T-helper 2 cell (primary cell): ENCODE measurements at regions not wholly inside any gene's neighbourhood (a gene's known extent, or its start where the extent isn't known, plus 50 kb on each side); places are given as distances from the start of the nearest gene placed in this dataset.
"Not testable (repeated sequence)": the region's sequence is repeated elsewhere in the genome, so short reads cannot be mapped to it uniquely, and the experiment has no call there.

Experiments
- DNase-seq, 5 experiments: peaks; one replicate each; pipeline versions ENCODE4 v3.0.0 to v3.0.0-alpha.2; 2012 to 2022

DNA sequence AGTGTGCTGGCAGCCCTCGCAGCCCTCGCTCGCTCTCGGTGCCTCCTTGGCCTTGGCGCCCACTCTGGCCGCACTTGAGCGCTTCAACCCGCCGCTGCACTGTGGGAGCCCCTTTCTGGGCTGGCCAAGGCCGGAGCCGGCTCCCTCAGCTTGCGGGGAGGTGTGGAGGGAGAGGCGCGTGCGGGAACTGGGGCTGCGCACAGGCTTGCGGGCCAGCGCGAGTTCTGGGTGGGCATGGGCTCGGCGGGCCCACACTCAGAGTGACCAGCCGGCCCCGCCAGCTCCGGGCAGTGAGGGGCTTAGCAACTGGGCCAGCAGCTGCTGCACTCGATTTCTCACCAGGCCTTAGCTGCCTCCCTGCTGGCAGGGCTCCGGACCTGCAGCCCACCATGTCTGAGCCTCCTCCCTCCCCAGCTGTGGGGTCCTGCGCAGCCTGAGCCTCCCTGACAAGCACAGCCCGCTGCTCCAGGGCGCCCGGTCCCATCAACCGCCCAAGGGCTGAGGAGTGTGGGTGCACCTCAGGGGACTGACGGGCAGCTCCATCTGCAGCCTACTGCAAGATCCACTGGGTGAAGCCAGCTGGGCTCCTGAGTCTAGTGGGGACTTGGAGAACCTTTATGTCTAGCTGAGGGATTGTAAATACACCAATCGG lies 786.0 kb upstream of the SORCS1 start:
- DNase-seq, result not testable (repeated sequence)

- DNase-seq, result no peak
These were observed 778.3 kb upstream of the SORCS1 start for GRCh38 chr10:107942826-107943225.

DNA sequence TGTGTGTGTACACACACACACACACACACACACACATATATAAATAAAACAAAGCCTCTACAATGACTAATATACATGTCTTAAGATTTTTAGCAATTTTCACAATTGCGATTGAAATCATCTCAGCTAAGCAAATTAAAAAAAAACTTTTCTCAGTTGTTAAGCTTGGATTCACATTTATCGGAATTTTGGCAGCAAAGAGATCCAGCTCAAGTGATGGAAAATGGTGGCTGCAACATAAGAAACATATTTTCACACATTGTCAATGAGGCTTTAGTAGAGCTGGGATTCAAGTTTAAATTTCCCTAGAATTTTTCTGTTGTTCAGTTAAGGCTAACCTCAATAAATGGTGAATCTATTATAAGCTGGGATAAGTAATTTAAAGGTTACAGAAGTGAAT lies 768.6 kb upstream of the SORCS1 start:
- DNase-seq, result no peak

- DNase-seq, result no peak
These were observed 767.3 kb upstream of the SORCS1 start for GRCh38 chr10:107931808-107932207.

- DNase-seq, result no peak
These were observed 765.5 kb upstream of the SORCS1 start for GRCh38 chr10:107930037-107930436.

GRCh38 chr10:107924458-107924857 lies 760.0 kb upstream of the SORCS1 start:
- DNase-seq, result no peak

DNA sequence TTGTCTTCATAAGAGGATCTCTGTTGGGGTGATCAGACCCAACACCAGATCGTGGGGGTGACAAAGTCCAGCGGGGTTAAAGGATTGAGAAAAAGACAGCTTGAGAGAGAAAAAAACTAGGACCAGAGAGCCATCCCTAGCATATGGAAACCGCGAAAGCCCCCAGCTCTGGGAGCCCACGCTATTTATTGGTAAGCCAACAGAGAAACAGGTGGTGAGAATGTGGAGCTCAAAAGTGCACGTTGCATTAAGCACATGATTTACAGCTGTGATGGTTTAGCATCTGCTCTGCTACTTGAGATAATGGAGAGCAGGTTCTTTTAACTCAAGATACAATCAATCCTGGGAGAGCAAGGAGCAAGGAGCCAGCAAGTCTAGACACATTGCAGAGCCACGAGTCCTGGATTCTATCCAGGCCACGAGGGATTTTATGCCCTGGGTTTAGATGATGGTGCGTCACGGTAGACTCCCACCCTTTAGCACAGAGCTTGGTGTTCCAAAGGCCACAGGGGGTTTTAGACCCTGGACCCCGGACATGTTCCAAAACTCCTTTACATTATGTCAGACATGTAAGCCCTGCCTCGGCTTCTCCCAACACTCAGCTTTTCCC lies 755.2 kb upstream of the SORCS1 start:
- no peak for DNase-seq

- no peak for DNase-seq
These were observed 753.7 kb upstream of the SORCS1 start for GRCh38 chr10:107918171-107918570.

DNA sequence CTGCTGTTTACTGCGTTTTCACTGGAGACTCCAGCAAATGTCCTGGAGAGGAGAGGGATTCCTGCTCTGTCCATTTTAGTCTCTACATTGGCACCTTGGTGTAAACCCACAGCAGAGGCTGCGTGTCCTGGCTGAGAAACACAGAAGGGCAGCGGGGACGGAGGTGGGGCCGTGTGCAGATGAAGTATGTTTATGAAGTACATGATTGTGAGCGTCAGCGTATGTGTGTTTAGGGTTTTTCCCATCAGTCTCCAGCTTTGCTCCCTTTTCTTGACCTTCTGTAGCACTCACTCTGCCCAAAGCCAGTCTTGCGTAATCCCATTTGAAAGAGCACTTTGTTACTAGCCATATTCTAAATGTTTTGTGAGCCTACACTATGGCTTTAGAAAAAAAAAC lies 750.7 kb upstream of the SORCS1 start:
- DNase-seq, result no peak

DNA sequence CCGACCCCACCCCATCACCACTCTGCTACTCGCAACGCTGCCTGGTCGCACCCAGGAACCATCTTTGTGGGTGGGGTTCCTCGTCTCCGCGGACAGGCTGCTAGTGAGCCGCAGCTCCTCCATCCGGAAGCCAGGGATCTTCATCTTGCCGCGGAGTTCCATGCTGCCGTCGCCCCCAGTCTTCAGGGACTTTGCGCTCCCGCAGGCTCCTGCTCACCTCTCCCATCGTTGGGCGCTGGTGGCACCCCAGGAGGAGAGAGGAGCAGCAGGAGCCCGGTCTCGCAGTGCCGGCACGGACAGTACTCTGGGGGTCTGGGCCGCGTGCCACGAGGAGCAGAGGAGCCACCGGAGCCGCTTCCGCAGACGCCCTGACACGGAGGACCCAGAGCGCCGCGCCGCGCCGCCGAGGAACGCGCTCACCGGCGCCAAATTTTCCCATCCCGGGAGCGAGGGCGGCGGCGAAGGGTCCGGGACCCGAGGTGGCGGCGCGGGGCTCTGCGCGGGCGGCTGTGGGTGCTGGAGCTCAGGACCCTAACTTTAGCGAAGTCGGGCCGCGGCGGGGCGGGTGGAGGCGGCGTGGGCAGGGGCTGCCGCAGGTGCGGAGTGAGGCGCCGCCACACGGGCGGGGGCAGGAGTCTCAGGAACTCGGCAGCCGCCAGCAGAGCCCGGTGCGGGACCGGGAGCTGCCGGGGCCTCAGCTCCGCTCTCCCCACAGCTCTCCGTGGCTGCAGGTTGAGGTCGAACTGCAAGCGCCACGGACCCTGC lies 750.1 kb upstream of the SORCS1 start:
- DNase-seq, result no peak

DNA sequence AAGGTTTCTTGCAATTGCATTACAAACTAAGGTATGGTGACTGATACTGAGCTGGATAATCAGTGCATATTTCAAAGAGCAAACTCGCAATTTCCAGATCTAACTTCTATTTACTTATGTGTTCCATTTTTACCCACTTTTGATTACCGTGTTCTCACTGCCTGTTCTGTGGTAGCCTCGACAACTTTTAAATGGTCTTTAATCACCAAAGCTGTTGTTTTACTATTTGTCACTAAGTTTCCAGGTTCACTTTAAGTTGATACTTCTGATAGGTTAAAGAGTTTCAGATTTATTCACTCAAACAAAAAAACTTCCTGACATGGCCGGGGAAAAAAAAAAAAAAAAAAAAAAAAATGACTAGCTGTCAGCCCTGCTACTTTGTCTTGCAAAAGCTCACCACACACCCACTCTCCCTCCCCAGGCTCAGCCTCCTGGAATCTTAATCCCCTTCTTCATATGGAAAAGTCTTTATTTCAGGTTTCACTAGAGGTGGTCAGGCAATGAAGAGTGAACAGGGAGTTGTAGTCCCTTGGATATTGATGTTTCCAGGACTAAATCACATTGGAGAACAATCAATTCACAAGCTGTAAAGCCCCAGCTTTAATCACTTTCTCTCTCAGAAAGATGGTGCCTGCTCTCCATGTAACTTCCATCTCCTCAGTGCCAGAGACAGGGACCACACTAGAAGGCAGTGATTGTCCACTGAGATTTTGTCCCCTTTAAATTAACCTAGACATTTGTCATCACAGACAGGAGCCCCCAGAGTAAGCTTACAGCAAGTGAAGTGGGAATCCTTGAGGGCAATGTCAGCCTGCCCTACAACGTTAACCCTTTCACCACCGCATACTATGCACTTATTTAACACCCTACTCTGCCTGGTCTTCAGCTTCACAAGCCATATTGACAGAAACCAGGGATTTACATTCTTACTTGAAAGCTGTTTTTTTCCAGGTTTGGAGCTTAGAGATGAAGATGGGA lies 749.1 kb upstream of the SORCS1 start:
- DNase-seq, result no peak

DNA sequence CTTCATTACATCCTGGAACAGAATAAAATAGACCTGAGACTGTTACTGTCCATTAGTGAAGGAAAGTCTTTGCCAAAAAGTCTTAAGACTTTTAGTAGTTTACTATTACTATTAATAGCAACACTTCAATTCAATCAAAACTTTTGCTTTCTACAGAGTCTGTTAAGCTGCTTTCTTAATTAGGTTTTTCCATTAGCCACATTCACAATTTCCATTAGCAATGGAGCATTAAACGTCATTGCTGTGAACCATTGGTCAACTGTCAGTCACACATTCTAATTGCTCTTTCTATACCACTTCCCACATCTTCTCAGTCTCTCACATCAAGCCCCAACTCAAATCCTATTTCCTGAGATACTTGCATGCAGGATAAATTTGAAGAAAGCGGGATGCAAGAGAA lies 736.6 kb upstream of the SORCS1 start:
- no peak for DNase-seq

GRCh38 chr10:107900131-107900530 lies 735.6 kb upstream of the SORCS1 start:
- no peak for DNase-seq

GRCh38 chr10:107899502-107900062 lies 735.1 kb upstream of the SORCS1 start:
- DNase-seq, result no peak

GRCh38 chr10:107899075-107899474 lies 734.6 kb upstream of the SORCS1 start:
- no peak for DNase-seq

GRCh38 chr10:107898392-107898791 lies 733.9 kb upstream of the SORCS1 start:
- no peak for DNase-seq

DNA sequence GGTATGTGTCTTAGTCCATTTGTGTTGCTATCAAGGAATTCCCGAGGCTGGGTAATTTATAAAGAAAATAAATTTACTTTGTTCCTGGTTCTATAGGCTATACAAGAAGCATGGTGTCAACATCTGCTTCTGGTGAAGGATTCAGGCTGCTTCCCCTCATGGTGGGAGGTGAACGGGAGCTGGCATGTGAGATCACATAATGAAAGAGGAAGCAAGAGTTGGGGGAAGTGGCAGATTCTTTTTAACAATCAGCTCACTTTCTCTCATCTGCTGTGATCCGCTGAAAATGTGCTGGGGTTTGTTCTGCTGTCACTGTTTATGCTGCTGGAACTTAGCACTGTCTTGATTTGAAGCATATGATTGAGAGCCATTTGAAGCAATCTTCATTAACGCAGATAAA lies 730.0 kb upstream of the SORCS1 start:
- DNase-seq, result no peak

- no peak for DNase-seq
These were observed 724.6 kb upstream of the SORCS1 start for GRCh38 chr10:107889105-107889504.

DNA sequence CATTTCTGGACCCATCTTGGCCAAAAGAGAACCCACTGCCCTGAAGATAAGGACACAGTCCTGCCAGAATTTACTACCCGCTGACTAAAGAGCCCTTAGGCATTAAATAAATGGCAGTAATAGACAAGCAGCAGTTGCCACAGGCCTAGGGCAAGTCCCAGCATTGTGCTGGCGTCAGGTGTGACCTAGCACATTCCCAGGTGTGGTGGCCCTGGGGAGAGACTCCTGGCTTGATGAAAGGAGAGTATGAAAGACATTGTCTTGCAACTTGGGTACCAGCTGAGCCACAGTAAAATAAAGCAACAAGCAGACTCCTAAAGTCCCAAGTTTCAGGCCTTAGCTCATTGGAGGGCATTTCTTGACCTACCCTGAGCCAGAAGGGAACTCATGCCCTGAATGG lies 715.7 kb upstream of the SORCS1 start:
- no peak for DNase-seq

DNA sequence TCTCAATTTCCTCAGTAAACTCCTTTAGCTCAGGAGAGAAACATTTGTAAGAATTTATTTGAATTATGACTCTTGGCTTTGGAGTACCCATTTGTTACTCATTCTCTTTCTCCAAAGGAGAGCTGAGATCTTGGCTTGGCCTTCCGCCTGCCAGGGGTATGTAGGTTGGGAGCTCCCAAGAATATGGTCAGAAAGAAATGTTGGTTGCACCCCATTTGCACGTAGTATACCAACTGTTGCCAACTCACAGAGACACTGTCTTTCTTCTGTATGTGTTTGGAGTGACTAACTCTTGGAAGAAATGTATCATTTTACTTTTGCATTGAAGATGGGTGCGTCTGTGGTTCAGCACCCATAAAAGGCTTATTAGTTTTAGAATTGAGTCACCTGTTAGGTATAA lies 708.5 kb upstream of the SORCS1 start:
- DNase-seq, result no peak

- no peak for DNase-seq
These were observed 701.2 kb upstream of the SORCS1 start for GRCh38 chr10:107865691-107866090.

DNA sequence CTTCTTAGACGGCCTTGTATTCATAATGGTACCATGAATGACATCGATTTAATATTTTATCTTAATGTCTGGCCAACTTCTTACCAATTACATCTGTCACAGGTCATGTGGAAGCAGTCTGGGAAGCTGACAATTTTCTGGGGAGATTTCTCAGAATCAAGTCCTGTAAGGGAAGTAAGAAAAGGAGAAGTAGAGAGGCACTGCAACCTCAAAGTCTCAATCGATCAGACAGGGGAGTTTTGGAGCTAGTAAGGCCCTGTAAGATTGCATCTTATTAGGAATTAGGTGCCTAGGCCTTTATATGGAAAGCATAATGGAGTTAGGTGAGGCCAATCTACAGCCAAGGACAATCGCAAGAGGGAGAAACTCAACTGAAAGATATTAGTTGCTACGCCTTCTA lies 694.6 kb upstream of the SORCS1 start:
- DNase-seq, result no peak

DNA sequence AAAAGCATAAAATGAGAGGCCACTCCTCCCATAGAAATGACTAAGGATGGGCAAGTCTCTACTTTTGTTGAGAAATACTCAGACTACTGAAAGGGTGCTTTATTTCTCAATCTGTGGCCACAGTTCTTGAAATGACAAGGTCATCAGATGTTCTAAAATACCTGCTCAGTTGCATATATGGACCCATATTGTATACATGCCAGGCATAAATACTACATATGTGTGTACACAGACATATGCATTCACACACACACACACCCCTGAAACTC lies 691.5 kb upstream of the SORCS1 start:
- no peak for DNase-seq
